NCI-H345 treated with DMSO at 0.1 percent for 48 hours (cell line): ENCODE measurements at regions not wholly inside any gene's neighbourhood (a gene's known extent, or its start where the extent isn't known, plus 50 kb on each side); places are given as distances from the start of the nearest gene placed in this dataset.
"Not testable (repeated sequence)": the region's sequence is repeated elsewhere in the genome, so short reads cannot be mapped to it uniquely, and the experiment has no call there.

ENCODE experiments used
- DNase-seq: peaks from one replicate; lab custom pipeline; 2025; ENCODE audit not compliant: unreplicated experiment; lab: John Stamatoyannopoulos, UW

DNA sequence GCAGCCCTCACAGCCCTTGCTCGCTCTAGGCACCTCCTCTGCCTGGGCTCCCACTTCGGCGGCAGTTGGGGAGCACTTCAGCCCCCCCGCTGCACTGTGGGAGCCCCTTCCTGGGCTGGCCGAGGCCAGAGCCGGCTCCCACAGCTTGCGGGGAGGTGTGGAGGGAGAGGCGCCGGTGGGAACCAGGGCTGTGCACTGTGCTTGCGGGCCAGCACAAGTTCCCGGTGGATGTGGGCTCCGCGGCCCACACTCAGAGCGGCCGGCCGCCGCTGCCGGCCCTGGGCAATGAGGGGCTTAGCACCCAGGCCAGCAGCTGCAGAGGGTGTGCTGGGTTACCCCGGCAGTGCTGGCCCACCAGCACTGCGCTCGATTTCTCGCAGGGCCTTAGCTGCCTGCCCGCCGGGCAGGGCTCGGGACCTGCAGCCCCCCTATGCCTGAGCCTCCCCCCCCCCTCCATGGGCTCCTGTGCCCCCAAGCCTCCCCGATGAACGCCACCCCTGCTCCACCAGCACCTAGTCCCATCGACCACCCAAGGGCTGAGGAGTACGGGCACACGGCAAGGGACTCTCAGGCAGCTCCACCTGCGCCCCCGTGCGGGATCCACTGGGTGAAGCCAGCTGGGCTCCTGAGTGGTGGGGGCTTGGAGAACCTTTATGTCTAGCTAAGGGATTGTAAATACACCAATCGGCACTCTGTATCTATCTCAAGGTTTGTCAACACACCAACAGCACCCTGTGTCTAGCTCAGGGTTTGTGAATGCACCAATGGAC, 224.8 kb downstream of the ZNF608 start:
- DNase-seq: no peak

DNA sequence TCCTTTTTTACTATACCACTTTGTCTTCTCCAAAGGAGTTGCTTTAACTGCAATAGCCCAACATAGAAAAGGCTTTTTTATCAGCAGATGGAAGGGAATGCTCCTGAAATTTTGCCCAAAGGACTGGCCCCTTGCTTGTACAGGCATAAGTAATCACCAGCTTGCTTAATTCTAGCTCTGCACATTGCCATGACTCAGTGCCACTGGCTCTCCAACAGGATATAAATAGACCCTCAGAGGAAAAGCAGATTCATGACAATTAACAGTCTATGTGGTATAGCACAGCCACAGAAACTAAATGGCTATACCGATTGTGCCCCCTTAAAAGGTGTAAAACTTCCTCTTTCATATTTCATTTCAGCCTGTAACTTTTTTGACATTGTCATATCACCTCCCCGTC, 227.0 kb downstream of the ZNF608 start:
- no peak for DNase-seq

DNA sequence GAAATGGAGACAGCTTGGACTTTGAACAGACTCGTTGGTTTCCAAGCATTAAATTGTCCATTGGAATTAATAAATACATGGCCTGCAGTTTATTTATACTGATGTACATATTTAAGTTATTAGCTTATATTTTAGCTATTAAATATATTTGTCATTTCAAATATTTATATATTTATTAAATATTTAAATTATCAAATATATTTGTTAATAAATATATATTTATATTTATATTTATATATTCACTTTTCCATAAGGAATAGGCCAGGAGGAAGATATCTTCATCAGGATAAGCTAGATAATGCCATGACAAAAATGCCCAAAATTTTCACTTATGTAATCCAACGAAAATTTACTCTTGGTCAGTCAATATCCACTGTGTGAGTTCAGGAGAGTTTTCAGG, 229.9 kb downstream of the ZNF608 start:
- DNase-seq: no peak

DNA sequence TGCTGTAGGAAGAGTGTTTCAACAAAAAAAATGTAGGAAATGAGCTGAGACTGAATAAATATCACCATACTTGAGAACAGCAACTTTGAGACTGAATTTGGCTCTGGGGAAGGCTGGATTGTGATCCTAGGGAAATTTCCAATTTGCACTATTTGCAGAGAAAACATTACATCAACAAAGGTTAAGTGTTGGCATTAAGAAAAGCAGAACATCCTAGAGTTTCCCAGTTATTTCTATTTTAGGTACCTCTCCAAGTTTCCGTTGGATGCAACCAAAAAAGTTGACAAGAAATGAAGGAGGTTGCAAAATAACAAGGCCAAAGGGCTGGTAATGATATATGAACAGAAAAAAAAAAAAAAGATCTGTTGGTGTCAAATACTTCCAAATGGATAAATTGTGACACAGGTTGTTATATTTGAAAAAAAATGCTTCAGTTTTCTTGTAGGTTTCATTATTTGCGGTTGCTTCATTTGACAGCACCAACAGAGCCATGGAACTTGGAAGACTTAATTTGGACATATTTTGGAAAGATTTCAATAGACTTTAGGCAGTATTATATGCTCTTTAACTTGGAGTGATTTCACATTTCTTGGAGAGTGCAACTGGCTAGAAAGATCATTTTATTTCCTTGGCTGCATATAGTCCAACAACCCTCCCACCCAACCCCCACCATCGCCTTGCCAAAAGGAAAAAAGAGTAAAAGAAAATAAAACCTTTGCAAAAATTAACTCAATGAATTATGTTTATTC, 230.8 kb downstream of the ZNF608 start:
- no peak for DNase-seq

DNA sequence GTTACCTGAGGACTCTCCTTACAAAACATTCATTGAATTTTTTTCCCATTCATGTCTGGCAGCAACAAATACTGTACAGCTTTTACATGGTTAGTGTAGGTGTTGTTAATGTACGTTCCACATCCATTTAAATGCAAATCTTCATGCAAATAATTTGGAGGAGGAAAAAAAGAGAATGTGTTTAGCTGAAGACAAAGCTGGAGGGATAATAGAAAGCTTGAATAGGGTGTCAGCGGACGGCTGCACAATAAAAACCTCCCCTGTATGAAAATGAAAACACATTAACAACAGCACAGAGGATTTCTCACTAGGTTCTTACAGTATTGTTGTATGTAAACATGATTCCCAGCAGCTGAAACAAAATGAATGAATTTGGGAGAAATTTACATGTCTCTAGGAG, 231.5 kb downstream of the ZNF608 start:
- peak; percentile 12 for DNase-seq

DNA sequence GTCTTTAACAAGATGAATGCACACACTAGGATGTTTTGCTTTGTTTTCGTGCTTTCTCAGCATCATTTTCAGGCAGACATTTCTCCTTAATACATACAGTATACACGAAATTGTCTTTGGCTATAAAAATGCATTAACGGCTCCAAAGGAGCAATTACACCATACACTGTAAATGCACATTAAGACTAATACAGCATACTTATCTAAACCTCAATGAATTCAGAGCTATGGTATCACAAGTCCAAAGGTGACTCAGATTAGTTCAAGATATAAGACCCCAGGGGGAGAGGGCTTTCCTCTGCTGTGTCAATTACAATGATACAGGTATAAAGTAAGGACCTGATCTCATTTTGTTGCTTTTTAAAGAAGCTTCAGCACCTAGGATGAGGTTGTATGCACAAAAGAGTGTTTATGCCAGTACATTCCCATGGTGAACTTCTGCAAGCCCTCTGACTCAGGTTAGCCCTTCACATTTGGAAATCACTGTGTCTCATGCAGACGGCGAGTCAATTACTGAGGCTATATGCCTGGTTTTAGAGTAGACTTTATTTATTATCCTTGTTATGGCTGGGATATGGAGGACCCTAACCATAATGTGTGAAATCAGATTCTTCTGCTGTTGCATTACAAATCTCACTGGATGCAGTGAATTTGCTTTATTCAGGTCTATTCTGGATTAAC, 233.3 kb downstream of the ZNF608 start:
- DNase-seq: no peak

DNA sequence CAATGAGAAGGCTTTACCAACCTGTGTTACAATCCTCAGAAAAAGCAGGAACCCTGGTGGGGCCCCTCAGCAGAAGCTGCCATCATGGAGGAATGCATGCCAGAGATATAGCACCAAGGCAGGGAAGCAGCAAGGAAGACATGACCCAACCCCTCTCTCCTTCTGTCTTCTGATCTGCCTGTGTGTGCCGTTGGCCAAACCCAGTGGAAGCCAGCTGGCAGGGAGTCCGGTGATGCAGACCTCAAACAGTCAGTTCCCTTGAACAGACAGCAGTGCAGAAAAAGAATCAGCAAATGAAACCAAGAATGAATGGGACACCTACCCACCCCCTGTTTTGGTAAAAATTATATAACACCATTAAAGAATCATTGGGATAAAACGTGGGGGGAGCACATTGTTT, 234.2 kb downstream of the ZNF608 start:
- no peak for DNase-seq

DNA sequence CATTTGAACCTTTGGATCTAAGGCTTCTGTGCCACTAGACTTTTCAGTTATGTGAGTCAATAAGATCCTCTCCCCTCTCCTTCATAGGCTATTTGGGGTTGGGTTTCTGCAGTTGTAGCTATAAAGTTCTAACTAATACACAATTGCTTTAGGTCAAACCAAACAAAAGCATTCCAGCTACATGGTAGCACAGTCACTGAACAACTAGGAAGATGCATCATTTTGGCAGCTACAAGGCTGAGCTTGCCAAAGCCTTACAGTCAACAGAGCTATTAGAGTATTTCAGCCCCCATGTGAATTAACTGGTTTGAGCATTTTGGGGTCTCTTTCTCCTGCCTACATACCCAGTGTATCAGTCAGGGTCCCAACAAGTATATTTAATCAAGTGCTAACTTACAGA, 234.6 kb downstream of the ZNF608 start:
- DNase-seq: no peak

DNA sequence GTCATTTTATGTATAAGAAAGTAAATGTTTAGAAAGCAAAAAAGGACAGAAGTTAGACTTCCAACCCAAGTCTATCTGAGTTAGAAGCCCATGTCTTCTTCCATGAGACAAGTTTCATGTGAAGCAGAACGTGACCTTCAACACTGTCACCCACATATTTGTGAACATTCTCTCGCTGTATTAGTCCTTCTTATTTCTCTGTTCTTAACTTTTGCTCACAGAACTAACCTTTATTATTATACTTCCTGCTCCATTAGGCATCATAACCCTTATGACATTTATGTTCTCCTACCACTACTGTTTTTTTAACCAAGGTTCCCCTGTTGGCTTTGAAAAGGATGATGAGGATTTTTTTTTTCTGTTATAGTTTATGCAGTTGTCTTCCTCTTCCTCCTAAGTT, 238.8 kb downstream of the ZNF608 start:
- no peak for DNase-seq

DNA sequence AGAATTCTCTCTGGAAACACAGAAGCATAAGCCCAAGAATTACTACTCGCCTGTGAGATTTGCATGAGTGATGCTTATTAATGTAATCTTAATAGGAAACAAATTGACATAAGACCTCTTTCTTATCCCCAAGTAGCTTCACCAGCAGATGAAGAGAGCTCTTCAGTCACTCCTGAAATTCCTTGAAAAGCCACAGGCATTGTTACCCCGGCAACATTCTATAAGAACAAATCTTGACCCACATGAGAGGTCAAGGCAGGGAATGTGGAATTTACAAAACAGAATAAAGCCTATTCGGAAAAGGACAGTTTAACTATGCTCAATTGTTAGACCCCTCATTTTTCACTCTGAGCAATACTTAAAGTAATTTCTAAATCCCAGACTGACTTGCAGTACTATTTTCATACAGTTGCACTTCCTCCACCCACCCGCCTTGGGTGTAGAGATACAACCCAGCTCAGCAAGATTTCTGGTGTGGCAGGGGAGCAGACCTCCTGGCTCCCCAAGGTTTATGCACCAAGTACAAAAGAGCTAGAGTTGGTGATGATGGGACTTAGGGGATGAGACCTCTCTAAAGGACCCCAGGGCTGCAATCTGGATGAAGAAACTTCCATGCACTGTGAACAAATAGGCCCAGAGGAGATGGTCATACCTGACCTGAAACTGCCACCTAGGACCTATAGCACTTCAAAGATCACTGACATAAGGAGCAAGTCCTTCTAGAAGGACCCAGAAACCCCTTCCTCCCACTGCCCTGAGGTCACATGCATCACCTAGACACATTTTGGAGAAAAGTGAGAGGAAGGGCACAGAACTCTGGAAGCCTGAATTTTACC, 242.1 kb downstream of the ZNF608 start:
- DNase-seq: no peak

DNA sequence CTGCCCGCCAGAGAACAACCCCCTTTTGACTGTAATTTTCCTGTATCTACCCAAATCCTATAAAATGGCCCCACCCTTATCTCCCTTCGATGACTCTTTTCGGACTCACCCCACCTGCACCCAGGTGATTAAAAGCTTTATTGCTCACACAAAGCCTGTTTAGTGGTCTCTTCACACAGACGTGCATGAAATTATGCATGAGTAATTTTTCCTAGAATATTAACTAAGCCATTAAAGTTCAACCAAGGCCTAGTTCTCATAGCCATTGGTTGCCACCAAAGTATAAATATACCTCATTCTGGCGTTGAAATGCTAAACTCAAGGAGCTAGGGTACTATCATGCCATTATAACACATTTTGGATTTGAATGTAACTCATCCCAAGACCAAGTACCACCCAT, 243.9 kb downstream of the ZNF608 start:
- DNase-seq: no peak

DNA sequence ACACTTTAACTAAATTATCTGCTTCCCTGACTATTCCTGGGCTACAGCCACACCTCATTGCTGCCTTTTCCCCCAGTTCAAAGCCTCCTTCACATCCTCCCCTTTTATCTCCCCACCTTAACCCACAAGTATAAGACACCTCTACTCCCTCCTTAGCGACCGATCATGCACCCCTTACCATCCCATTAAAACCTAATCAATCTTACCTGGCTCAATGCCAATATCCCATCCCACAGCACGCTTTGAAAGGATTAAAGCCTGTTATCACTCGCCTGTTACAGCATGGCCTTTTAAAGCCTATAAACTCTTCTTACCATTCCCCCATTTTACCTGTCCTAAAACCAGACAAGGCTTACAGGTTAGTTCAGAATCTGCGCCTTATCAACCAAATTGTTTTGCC, 246.6 kb downstream of the ZNF608 start:
- DNase-seq: not testable (repeated sequence)

DNA sequence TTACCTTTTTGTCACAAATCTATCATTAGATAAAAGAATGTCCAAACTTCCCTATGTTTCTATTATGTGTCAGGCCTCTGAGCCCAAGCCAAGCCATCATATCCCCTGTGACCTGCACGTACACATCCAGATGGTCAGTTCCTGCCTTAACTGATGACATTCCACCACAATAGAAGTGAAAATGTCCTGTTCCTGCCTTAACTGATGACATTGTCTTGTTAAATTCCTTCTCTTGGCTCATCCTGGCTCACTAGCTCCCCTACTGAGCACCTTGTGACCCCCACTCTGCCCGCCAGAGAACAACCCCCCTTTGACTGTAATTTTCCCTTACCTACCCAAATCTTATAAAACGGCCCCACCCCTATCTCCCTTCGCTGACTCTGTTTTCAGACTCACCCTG, 249.5 kb downstream of the ZNF608 start:
- not testable (repeated sequence) for DNase-seq

DNA sequence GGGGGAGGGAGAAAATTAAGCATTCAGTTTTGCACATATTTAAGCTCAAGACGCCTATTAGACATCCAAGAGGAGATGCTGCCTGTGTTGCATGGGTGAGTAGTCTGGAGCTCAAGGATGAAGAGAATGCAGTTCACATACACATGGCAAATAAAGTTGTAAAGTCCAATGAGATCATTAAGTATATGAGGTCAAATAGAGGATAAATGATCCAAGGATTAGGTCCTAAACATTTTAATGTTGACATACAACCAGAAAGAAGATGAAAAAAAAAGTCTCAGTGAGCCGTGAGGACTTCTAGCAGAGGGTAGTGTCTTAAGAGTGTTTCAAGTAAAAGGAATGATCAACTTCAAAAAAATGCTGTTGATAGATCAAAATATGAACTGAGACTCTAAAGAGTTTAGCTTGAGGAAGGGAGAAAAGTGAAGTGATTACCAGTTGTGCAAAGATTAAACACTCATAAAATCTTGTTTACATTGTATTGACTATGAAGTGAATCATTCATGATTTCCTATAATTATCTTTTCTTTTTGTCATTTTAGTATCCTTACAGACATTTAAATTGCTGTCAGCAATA, 251.8 kb downstream of the ZNF608 start:
- no peak for DNase-seq

DNA sequence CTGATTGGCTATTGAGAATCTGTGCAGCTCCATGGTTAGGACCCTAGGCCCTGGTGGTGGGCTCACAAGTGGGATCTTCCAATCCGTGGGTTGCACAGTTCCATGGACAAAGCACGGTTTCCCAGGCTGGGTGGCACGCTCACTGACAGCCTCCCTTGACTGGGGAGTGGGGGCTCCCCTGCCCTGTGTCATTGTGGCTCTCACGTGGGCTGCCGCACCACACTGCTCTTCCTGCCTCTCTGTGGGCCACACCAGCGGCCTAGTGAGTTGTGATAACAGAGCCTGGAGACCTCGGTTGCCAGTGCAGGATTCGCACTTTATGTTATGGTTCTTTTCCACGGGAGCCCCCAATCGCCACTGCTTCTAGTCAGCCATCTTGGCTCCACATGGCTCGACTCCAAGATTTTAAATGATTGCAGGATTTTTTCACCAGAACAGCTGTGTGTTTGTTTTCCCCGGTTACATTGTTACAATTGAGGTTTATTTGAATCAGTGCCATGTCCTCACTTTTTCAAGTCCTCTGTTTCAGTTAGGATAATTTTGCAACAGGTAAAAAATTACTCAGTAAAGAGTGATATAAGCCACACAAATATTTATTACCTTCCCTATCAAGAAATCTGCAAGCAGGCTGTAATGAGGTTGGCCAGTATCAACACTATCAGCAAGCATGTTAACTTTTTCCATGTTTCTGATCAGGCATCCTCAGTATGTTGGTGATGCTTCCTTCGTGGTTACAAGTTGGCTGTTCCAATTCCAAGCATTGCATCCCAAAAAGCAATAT, 253.8 kb downstream of the ZNF608 start:
- DNase-seq: no peak

DNA sequence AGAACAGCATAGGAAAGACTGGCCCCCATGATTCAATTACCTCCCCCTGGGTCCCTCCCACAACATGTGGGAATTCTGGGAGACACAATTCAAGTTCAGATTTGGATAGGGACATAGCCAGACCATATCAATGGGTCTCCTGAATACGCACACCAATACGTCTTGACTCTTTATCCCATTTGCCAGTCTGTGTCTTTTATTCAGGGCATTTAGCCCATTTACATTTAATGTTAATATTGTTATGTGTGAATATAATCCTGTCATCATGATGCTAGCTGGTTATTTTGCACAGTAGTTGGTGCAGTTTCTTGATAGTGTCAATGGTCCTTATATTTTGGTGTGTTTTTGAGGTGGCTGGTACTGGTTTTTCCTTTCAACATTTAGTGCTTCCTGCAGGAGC, 256.1 kb downstream of the ZNF608 start:
- not testable (repeated sequence) for DNase-seq

DNA sequence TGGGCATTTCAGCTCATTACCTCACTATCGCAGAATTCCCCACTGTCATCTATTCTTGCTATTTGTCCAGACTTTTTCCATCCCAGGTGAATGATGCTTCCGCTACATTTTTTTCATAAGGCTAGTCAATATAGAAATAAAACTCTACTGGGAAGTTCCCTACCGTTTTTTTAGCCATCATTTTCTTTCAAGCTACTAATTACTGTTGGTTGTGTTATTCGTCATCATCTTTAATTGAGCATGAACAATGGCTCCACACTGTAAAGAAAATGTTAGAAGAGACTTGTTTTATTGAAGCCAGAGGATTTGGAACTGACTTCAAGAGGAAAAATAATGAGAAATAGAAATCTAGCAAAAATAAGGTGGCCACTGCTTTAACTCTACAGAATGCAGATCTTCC, 265.0 kb downstream of the ZNF608 start:
- no peak for DNase-seq

DNA sequence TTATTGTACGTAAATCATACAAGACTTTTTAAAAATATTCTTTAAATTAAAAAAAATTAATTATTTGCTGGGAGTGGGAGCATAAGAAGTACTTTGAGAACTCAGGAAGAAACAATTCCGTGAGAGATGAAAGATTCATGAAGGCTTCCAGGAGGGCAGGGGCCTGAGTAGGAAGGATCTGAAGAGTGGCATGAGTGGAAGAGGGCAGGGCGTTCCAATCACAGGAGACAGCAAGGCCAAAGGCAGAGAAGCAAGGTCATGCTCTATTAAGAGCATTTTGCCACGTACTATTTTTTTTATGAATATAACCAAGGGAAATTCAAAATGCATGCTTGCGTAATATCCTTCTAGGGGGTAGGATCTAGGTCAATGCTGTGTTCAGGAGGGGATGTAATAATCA, 265.5 kb downstream of the ZNF608 start:
- no peak for DNase-seq

DNA sequence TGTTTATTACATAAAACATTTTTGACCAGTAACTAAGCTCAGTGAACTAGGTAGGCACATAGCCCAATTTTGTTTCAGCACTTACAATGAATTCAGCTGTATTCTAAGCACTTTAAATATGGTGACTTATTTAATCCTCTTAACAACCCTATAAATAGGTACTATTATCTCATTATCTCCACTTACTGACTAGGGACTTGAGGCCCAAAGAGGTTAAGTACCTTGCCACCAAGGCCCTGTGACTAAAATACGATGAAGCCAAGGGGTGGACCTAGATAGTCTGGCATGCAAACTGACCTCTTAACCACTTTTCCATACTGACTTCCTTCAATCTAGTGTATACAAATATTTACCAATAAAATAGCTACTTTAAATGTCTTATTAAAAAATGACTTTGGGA, 266.4 kb downstream of the ZNF608 start:
- no peak for DNase-seq

DNA sequence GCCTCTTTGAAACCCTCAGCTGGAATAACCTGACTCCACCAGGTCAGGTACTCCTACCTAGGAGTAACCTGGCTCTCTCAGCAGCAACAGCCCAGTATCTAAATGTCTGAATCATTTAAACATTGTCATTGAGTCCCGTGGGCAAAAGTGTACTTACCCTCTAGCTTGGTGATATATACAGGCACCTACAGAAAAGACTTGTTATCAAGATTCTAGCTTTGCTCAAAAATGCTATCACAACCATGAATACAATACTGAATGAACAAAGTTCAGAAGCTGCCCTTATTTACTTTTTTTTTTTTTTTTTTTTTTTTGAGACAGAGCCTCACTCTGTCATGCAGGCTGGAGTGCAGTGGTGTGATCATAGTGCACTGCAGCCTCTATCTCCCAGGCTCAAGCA, 268.2 kb downstream of the ZNF608 start:
- no peak for DNase-seq
